WTC11 (cell line): ENCODE measurements at regions not wholly inside any gene's neighbourhood (a gene's known extent, or its start where the extent isn't known, plus 50 kb on each side); places are given as distances from the start of the nearest gene placed in this dataset.

Experiments used
- ATAC-seq: fragments of 200-7000 bp; cut with Tn5 transposase; 2 replicates; pipeline ENCODE4 v1.10.0; 2021; ENCODE audit warnings: mild to moderate bottlenecking, moderate library complexity
- CTCF ChIA-PET: fragments of 300-600 bp; sonication (Branson Sonifier 250); formaldehyde crosslinking; loops from one replicate; lab custom pipeline; 2021; ENCODE audit warnings: antibody characterized with exemption; lab: Charles Lee
- POLR2A ChIA-PET: fragments of 350-600 bp; sonication (Branson Sonifier 250); formaldehyde crosslinking; loops from one replicate; lab custom pipeline; 2021; ENCODE audit warnings: antibody characterized with exemption; lab: Charles Lee
- DNase-seq: peaks from one replicate; pipeline ENCODE4 v3.0.0; 2021; ENCODE audit warnings: low spot score
- H3K27ac Mint-ChIP-seq: 2 replicates; pipeline ENCODE4 v1.8.0; 2021; ENCODE audit warnings: mixed read lengths
- H3K27me3 Mint-ChIP-seq: 2 replicates; pipeline ENCODE4 v1.8.0; 2021; ENCODE audit warnings: low read depth, mild to moderate bottlenecking, moderate library complexity, mixed read lengths
- H3K36me3 Mint-ChIP-seq: 2 replicates; pipeline ENCODE4 v1.8.0; 2021; ENCODE audit warnings: mixed read lengths
- H3K4me1 Mint-ChIP-seq: 2 replicates; pipeline ENCODE4 v1.8.0; 2022; ENCODE audit warnings: mixed read lengths
- H3K4me3 Mint-ChIP-seq: 2 replicates; pipeline ENCODE4 v1.8.0; 2021; ENCODE audit warnings: mild to moderate bottlenecking, moderate library complexity, mixed read lengths
- H3K9me3 Mint-ChIP-seq: 2 replicates; pipeline ENCODE4 v1.8.0; 2021; ENCODE audit warnings: mixed read lengths
- CREB1 ChIP-seq: sonication (generic); formaldehyde crosslinking; IDR thresholded peaks from 2 replicates; pipeline ENCODE4 v1.8.0; 2023; ENCODE audit warnings: mild to moderate bottlenecking, missing genetic modification reagents
- EMX1 ChIP-seq: fragments of 250-450 bp; sonication (Bioruptor Pico); IDR thresholded peaks from 2 replicates; pipeline ENCODE4 v1.8.0; 2021; ENCODE audit warnings: mild to moderate bottlenecking
- NFATC4 ChIP-seq: fragments of 250-450 bp; sonication (Bioruptor Pico); IDR thresholded peaks from 2 replicates; pipeline ENCODE4 v1.9.0; 2021; ENCODE audit warnings: mild to moderate bottlenecking
- NR1H2 ChIP-seq: sonication (generic); formaldehyde crosslinking; IDR thresholded peaks from 2 replicates; pipeline ENCODE4 v1.9.0; 2021; ENCODE audit warnings: mild to moderate bottlenecking, moderate library complexity, missing genetic modification reagents
- PRRX2 ChIP-seq: fragments of 250-450 bp; sonication (Bioruptor Pico); IDR thresholded peaks from 2 replicates; pipeline ENCODE4 v1.8.0; 2021; ENCODE audit warnings: mild to moderate bottlenecking
- RELA ChIP-seq: sonication (generic); formaldehyde crosslinking; IDR thresholded peaks from 2 replicates; pipeline ENCODE4 v1.8.1; 2022; ENCODE audit warnings: missing genetic modification reagents, mild to moderate bottlenecking, borderline replicate concordance
- SMAD4 ChIP-seq: sonication (generic); formaldehyde crosslinking; IDR thresholded peaks from 2 replicates; pipeline ENCODE4 v1.8.0; 2022; ENCODE audit warnings: mild to moderate bottlenecking, missing genetic modification reagents
- ZNF138 ChIP-seq: sonication (generic); formaldehyde crosslinking; conservative IDR thresholded peaks from 2 replicates; pipeline ENCODE4 v1.8.1; 2022; ENCODE audit warnings: mild to moderate bottlenecking, moderate library complexity, missing genetic modification reagents
- ZNF232 ChIP-seq: sonication (generic); formaldehyde crosslinking; IDR thresholded peaks from 2 replicates; pipeline ENCODE4 v1.8.0; 2022; ENCODE audit warnings: mild to moderate bottlenecking, missing genetic modification reagents
- TF ChIP-seq, protein P1 (sequence below): sonication (generic); formaldehyde crosslinking; IDR thresholded peaks from 2 replicates; pipeline ENCODE4 v1.8.0; 2023; ENCODE audit warnings: missing genetic modification reagents
- TF ChIP-seq, protein P2 (sequence below): sonication (generic); formaldehyde crosslinking; IDR thresholded peaks from 2 replicates; pipeline ENCODE4 v1.8.1; 2022; ENCODE audit warnings: missing genetic modification reagents, borderline replicate concordance
- TF ChIP-seq, protein P3 (sequence below): fragments of 250-450 bp; sonication (Bioruptor Pico); conservative IDR thresholded peaks from 2 replicates; pipeline ENCODE4 v1.9.0; 2021; ENCODE audit warnings: mild to moderate bottlenecking
- TF ChIP-seq, protein P4 (sequence below): sonication (generic); formaldehyde crosslinking; conservative IDR thresholded peaks from 2 replicates; pipeline ENCODE4 v1.8.1; 2022; ENCODE audit warnings: mild to moderate bottlenecking, missing genetic modification reagents
- TF ChIP-seq, protein P5 (sequence below): sonication (generic); formaldehyde crosslinking; IDR thresholded peaks from 2 replicates; pipeline ENCODE4 v1.8.1; 2023; ENCODE audit warnings: mild to moderate bottlenecking, missing genetic modification reagents, moderate library complexity
- TF ChIP-seq, protein P6 (sequence below): sonication (generic); formaldehyde crosslinking; IDR thresholded peaks from 2 replicates; pipeline ENCODE4 v1.8.1; 2023; ENCODE audit warnings: mild to moderate bottlenecking, missing genetic modification reagents, borderline replicate concordance
- TF ChIP-seq, protein P7 (sequence below): sonication (generic); formaldehyde crosslinking; IDR thresholded peaks from 2 replicates; pipeline ENCODE4 v1.8.1; 2023; ENCODE audit warnings: mild to moderate bottlenecking, moderate library complexity, missing genetic modification reagents
- TF ChIP-seq, protein P8 (sequence below): sonication (generic); formaldehyde crosslinking; IDR thresholded peaks from 2 replicates; pipeline ENCODE4 v1.8.0; 2022; ENCODE audit warnings: missing genetic modification reagents

DNA sequence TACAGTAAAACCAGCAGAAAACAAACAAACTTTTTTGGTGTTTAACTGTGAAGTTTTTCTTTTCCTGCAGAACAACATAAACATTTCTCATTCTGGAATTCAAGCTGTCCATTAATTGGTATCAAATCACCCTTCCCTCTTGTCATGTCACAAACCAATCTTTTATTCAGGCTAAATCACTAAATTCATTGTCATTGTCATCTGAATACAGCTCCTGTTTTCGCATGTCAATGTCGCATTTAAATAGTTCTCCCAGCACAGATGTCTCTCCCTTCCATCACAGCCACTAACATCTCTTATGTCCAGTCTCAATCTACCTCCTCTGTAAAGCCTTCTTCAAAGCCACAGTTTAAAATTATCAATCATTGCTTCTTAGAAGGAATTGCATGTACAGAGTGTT, 192.1 kb upstream of the PCDH10 start (continued):
- TF ChIP-seq SMAD4 (CRISPR knock-in tag) (no peak), ZNF138 (no peak), EMX1 (CRISPR knock-in tag) (no peak), ZNF232 (CRISPR knock-in tag) (no peak), RELA (no peak), PRRX2 (CRISPR knock-in tag) (no peak)
- TF ChIP-seq, protein P1, sequence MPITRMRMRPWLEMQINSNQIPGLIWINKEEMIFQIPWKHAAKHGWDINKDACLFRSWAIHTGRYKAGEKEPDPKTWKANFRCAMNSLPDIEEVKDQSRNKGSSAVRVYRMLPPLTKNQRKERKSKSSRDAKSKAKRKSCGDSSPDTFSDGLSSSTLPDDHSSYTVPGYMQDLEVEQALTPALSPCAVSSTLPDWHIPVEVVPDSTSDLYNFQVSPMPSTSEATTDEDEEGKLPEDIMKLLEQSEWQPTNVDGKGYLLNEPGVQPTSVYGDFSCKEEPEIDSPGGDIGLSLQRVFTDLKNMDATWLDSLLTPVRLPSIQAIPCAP = no peak
- TF ChIP-seq, protein P2, sequence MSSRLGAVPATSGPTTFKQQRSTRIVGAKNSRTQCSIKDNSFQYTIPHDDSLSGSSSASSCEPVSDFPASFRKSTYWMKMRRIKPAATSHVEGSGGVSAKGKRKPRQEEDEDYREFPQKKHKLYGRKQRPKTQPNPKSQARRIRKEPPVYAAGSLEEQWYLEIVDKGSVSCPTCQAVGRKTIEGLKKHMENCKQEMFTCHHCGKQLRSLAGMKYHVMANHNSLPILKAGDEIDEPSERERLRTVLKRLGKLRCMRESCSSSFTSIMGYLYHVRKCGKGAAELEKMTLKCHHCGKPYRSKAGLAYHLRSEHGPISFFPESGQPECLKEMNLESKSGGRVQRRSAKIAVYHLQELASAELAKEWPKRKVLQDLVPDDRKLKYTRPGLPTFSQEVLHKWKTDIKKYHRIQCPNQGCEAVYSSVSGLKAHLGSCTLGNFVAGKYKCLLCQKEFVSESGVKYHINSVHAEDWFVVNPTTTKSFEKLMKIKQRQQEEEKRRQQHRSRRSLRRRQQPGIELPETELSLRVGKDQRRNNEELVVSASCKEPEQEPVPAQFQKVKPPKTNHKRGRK = no peak
- TF ChIP-seq, protein P3, sequence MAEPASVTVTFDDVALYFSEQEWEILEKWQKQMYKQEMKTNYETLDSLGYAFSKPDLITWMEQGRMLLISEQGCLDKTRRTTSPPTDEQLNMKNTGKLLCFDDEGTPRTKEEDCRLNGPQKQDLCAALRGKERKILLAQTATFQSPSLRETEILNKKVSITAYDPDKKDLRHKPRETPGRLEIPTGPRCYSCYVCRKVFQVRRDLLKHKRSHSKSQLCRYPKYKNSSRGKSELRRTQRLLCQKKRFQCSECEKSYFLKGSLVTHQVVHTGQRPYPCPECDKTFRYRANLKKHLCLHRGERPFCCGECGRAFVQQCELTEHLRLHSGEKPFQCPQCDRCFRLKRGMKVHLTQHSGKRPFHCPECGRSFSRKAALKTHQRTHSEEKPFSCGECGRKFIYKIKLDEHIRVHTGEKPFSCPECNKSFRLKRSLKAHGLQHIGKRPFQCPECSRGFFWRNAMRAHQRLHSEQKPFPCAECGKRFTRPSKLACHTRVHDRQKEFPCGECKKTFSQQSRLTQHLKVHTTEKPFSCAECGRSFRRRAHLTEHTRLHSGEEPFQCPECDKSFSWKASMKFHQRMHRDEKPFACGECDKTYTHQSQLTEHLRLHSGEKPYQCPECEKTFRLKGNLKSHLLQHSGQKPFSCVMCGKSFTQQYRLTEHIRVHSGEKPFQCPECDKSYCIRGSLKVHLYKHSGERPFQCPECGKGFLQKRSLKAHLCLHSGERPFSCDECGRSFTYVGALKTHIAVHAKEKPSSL = no peak
- TF ChIP-seq, protein P4, sequence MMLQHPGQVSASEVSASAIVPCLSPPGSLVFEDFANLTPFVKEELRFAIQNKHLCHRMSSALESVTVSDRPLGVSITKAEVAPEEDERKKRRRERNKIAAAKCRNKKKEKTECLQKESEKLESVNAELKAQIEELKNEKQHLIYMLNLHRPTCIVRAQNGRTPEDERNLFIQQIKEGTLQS (CRISPR knock-in tag) = no peak
- TF ChIP-seq, protein P5, sequence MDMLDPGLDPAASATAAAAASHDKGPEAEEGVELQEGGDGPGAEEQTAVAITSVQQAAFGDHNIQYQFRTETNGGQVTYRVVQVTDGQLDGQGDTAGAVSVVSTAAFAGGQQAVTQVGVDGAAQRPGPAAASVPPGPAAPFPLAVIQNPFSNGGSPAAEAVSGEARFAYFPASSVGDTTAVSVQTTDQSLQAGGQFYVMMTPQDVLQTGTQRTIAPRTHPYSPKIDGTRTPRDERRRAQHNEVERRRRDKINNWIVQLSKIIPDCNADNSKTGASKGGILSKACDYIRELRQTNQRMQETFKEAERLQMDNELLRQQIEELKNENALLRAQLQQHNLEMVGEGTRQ (CRISPR knock-in tag) = no peak
- TF ChIP-seq, protein P6, sequence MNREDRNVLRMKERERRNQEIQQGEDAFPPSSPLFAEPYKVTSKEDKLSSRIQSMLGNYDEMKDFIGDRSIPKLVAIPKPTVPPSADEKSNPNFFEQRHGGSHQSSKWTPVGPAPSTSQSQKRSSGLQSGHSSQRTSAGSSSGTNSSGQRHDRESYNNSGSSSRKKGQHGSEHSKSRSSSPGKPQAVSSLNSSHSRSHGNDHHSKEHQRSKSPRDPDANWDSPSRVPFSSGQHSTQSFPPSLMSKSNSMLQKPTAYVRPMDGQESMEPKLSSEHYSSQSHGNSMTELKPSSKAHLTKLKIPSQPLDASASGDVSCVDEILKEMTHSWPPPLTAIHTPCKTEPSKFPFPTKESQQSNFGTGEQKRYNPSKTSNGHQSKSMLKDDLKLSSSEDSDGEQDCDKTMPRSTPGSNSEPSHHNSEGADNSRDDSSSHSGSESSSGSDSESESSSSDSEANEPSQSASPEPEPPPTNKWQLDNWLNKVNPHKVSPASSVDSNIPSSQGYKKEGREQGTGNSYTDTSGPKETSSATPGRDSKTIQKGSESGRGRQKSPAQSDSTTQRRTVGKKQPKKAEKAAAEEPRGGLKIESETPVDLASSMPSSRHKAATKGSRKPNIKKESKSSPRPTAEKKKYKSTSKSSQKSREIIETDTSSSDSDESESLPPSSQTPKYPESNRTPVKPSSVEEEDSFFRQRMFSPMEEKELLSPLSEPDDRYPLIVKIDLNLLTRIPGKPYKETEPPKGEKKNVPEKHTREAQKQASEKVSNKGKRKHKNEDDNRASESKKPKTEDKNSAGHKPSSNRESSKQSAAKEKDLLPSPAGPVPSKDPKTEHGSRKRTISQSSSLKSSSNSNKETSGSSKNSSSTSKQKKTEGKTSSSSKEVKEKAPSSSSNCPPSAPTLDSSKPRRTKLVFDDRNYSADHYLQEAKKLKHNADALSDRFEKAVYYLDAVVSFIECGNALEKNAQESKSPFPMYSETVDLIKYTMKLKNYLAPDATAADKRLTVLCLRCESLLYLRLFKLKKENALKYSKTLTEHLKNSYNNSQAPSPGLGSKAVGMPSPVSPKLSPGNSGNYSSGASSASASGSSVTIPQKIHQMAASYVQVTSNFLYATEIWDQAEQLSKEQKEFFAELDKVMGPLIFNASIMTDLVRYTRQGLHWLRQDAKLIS (CRISPR knock-in tag) = no peak

DNA sequence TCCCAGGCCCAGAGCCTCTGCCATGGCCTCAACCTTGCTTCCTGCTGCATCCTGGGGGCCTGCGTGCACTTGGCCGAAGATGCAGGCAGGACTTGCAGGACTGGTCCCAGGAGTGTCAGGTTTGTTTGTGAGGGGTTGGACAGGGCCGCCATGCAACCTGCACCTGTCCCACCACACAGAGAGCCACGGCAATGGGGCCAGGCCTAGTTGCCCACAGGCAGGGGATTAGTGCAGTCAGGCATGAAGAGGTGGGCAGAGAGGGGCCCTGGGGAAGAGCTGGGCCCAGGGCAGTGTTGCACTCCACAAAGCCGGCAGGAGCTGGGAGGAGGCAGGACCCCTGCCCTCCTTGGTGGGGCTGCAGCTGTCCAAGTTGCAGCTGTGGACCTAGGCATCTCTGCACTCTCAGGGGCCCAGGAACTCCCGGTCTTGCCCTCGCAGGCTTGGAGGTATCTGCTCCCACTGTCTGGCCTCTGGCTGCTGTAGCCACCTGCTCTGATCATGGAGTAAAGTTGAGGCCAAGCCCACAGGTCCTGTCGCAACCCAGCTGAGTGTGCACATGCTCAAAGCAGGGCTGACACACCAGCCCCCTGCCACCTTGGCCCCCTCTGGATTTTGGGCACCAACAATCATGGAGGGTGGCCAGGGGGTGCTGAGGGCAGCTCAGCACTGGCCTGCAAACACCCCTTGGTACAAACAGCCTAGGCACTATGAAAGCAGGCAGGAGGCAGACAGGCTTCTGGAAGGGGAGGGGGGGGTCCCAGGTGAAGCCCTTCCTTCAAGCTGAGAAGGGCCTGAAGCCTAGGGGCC, 190.4 kb upstream of the PCDH10 start:
- H3K9me3 Mint-ChIP-seq = peaks cover 15% of the 10 kb centered on the region
- H3K4me3 Mint-ChIP-seq = no peak overlapping the region
- no peak for ATAC-seq
- H3K4me1 Mint-ChIP-seq = peaks cover 24% of the 10 kb centered on the region
- H3K27me3 Mint-ChIP-seq = no peaks in the 10 kb centered on the region
- CTCF ChIA-PET = interaction anchor here (0.9 kb wide), 1 partner anchor 27 kb away, joined by 3 read pairs; no protein-coding TSS in a partner anchor
- peaks cover 13% of the 10 kb centered on the region for H3K36me3 Mint-ChIP-seq
- no peak for DNase-seq
- no peak overlapping the region for H3K27ac Mint-ChIP-seq
- POLR2A ChIA-PET = no interaction called here
- TF ChIP-seq, protein P3 = no peak
- TF ChIP-seq NFATC4 (no peak), PRRX2 (CRISPR knock-in tag) (no peak), NR1H2 (no peak), CREB1 (CRISPR knock-in tag) (no peak), SMAD4 (CRISPR knock-in tag) (no peak)
- TF ChIP-seq, protein P7, sequence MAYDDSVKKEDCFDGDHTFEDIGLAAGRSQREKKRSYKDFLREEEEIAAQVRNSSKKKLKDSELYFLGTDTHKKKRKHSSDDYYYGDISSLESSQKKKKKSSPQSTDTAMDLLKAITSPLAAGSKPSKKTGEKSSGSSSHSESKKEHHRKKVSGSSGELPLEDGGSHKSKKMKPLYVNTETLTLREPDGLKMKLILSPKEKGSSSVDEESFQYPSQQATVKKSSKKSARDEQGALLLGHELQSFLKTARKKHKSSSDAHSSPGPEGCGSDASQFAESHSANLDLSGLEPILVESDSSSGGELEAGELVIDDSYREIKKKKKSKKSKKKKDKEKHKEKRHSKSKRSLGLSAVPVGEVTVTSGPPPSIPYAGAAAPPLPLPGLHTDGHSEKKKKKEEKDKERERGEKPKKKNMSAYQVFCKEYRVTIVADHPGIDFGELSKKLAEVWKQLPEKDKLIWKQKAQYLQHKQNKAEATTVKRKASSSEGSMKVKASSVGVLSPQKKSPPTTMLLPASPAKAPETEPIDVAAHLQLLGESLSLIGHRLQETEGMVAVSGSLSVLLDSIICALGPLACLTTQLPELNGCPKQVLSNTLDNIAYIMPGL (CRISPR knock-in tag) = no peak
- TF ChIP-seq, protein P8, sequence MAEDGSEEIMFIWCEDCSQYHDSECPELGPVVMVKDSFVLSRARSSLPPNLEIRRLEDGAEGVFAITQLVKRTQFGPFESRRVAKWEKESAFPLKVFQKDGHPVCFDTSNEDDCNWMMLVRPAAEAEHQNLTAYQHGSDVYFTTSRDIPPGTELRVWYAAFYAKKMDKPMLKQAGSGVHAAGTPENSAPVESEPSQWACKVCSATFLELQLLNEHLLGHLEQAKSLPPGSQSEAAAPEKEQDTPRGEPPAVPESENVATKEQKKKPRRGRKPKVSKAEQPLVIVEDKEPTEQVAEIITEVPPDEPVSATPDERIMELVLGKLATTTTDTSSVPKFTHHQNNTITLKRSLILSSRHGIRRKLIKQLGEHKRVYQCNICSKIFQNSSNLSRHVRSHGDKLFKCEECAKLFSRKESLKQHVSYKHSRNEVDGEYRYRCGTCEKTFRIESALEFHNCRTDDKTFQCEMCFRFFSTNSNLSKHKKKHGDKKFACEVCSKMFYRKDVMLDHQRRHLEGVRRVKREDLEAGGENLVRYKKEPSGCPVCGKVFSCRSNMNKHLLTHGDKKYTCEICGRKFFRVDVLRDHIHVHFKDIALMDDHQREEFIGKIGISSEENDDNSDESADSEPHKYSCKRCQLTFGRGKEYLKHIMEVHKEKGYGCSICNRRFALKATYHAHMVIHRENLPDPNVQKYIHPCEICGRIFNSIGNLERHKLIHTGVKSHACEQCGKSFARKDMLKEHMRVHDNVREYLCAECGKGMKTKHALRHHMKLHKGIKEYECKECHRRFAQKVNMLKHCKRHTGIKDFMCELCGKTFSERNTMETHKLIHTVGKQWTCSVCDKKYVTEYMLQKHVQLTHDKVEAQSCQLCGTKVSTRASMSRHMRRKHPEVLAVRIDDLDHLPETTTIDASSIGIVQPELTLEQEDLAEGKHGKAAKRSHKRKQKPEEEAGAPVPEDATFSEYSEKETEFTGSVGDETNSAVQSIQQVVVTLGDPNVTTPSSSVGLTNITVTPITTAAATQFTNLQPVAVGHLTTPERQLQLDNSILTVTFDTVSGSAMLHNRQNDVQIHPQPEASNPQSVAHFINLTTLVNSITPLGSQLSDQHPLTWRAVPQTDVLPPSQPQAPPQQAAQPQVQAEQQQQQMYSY = no peak
